OCI-LY7 (cell line): ENCODE measurements at regions not wholly inside any gene's neighbourhood (a gene's known extent, or its start where the extent isn't known, plus 50 kb on each side); places are given as distances from the start of the nearest gene placed in this dataset.

Source experiments
- BruUV-seq: library from RNA; stranded (reverse); fragments of 400-500 nt; replicated peaks from 2 replicates; lab custom pipeline; 2021; lab: Mats Ljungman, UMichigan
- CTCF ChIA-PET: fragments of 300-600 bp; sonication (Branson Sonifier 250); formaldehyde crosslinking; loops from one replicate; lab custom pipeline; 2022; ENCODE audit warnings: antibody characterized with exemption; ENCODE audit not compliant: unreplicated experiment; lab: Charles Lee
- POLR2A ChIA-PET: fragments of 300-600 bp; sonication (Branson Sonifier 250); formaldehyde crosslinking; loops from one replicate; lab custom pipeline; 2022; ENCODE audit warnings: antibody characterized with exemption; lab: Charles Lee
- DNase-seq: peaks from one replicate; pipeline ENCODE4 v3.0.0-alpha.2; 2015; ENCODE audit warnings: low spot score
- H2AFZ ChIP-seq: fragments of 200-600 bp; sonication (generic), shearing (Covaris generic); 2 replicates; pipeline ENCODE4 v1.6.1; 2014; ENCODE audit warnings: mild to moderate bottlenecking, antibody characterized with exemption, low read length, moderate library complexity
- H3K27ac ChIP-seq: fragments of 200-600 bp; sonication (generic); 2 replicates; pipeline ENCODE4 v1.5.1; 2014; ENCODE audit warnings: mixed run types, low read depth, mild to moderate bottlenecking, moderate library complexity, low read length, inconsistent platforms; ENCODE audit not compliant: poor library complexity, severe bottlenecking
- H3K36me3 ChIP-seq: fragments of 200-600 bp; sonication (generic); 2 replicates; pipeline ENCODE4 v1.6.1; 2014; ENCODE audit warnings: mild to moderate bottlenecking, antibody characterized with exemption, low read length, moderate library complexity, mixed read lengths; ENCODE audit not compliant: insufficient read depth
- H3K4me1 ChIP-seq: fragments of 200-600 bp; sonication (generic); 2 replicates; pipeline ENCODE4 v1.5.1; 2014; ENCODE audit warnings: mild to moderate bottlenecking, low read length; ENCODE audit not compliant: insufficient read depth, poor library complexity, severe bottlenecking
- H3K4me2 ChIP-seq: fragments of 200-600 bp; sonication (generic); 2 replicates; pipeline ENCODE4 v1.6.1; 2014; ENCODE audit warnings: mild to moderate bottlenecking, low read length
- H3K4me3 ChIP-seq: fragments of 200-600 bp; sonication (generic); 2 replicates; pipeline ENCODE4 v1.5.1; 2014; ENCODE audit warnings: mild to moderate bottlenecking, low read depth, low read length; ENCODE audit not compliant: poor library complexity, severe bottlenecking
- H3K79me2 ChIP-seq: fragments of 200-600 bp; sonication (generic); 2 replicates; pipeline ENCODE4 v1.6.1; 2016; ENCODE audit warnings: low read depth, mild to moderate bottlenecking, low read length, moderate library complexity, mixed read lengths; ENCODE audit not compliant: insufficient read depth
- H3K9me2 ChIP-seq: fragments of 200-600 bp; sonication (generic); 2 replicates; pipeline ENCODE4 v1.6.1; 2016; ENCODE audit warnings: mild to moderate bottlenecking, low read length, mixed read lengths; ENCODE audit not compliant: insufficient read depth
- H3K9me3 ChIP-seq: fragments of 200-600 bp; sonication (generic); 2 replicates; pipeline ENCODE4 v1.6.1; 2014; ENCODE audit warnings: mild to moderate bottlenecking, mixed run types, low read length, mixed read lengths
- H4K20me1 ChIP-seq: fragments of 200-600 bp; sonication (generic); 2 replicates; pipeline ENCODE4 v1.6.1; 2014; ENCODE audit warnings: mild to moderate bottlenecking, antibody characterized with exemption, low read length, moderate library complexity, mixed read lengths; ENCODE audit not compliant: insufficient read depth
- CTCF ChIP-seq: fragments of 200-600 bp; sonication (generic); conservative IDR thresholded peaks from 2 replicates; pipeline ENCODE4 v1.5.1; 2014; ENCODE audit warnings: mild to moderate bottlenecking, antibody characterized with exemption, low read length, moderate library complexity, mixed read lengths
- EZH2phosphoT487 ChIP-seq: fragments of 200-600 bp; sonication (generic); IDR thresholded peaks from 2 replicates; pipeline ENCODE4 v1.6.1; 2018; ENCODE audit warnings: low read depth, borderline replicate concordance, mild to moderate bottlenecking, mixed run types, antibody characterized with exemption, low read length, moderate library complexity, mixed read lengths
- intact Hi-C: fragments of 100-400 bp; cut with micrococcal nuclease; formaldehyde crosslinking; loops from one replicate; pipeline ENCODE4 v1.10.0; 2022; ENCODE audit not compliant: unreplicated experiment

- no peak overlapping the region for H2AFZ ChIP-seq
- no peaks in the 10 kb centered on the region for H3K79me2 ChIP-seq
- ChIA-PET POLR2A (no interaction called here), CTCF (no interaction called here)
- H4K20me1 ChIP-seq: no peaks in the 10 kb centered on the region
- intact Hi-C loops: no loop called here
- no peaks in the 10 kb centered on the region for H3K9me2 ChIP-seq
- H3K27ac ChIP-seq: no peak overlapping the region
- no peak overlapping the region for H3K4me3 ChIP-seq
- TF ChIP-seq CTCF: no peak
- no peak for TF ChIP-seq EZH2phosphoT487
- no TSS peak for BruUV-seq
- H3K4me1 ChIP-seq: no peaks in the 10 kb centered on the region
- H3K9me3 ChIP-seq: peaks cover 15% of the 10 kb centered on the region
- no peak overlapping the region for H3K4me2 ChIP-seq
- no peaks in the 10 kb centered on the region for H3K36me3 ChIP-seq
- DNase-seq: no peak
Measured at GRCh38 chr14:27392153-27392552, 794.3 kb upstream of the NOVA1 start.

- TF ChIP-seq CTCF (no peak), EZH2phosphoT487 (no peak)
- Histone ChIP-seq H3K4me3 (no peak overlapping the region), H3K36me3 (no peaks in the 10 kb centered on the region), H3K27ac (no peak overlapping the region), H3K79me2 (no peaks in the 10 kb centered on the region), H4K20me1 (no peaks in the 10 kb centered on the region), H3K4me2 (no peak overlapping the region), H3K9me2 (no peaks in the 10 kb centered on the region), H3K9me3 (peaks cover 19% of the 10 kb centered on the region; the same call in 1 of the 2 replicates), H2AFZ (no peak overlapping the region), H3K4me1 (no peaks in the 10 kb centered on the region)
- no peak for DNase-seq
- no TSS peak for BruUV-seq
- ChIA-PET CTCF (no interaction called here), POLR2A (no interaction called here)
- intact Hi-C loops: no loop called here
Measured at GRCh38 chr14:27409944-27410343, 812.1 kb upstream of the NOVA1 start.

GRCh38 chr14:27410981-27411380, 813.1 kb upstream of the NOVA1 start:
- POLR2A ChIA-PET: interaction anchor here (0.6 kb wide), 1 partner anchor 786 kb away, joined by 11 read pairs; no protein-coding TSS in a partner anchor
- H3K4me3 ChIP-seq: no peak overlapping the region
- no peaks in the 10 kb centered on the region for H4K20me1 ChIP-seq
- H2AFZ ChIP-seq: no peak overlapping the region
- no peak overlapping the region for H3K4me2 ChIP-seq
- intact Hi-C loops: no loop called here
- H3K79me2 ChIP-seq: no peaks in the 10 kb centered on the region
- BruUV-seq: no TSS peak
- CTCF ChIA-PET: no interaction called here
- no peak overlapping the region for H3K27ac ChIP-seq
- H3K9me3 ChIP-seq: peaks cover 20% of the 10 kb centered on the region; the same call in 1 of the 2 replicates
- H3K4me1 ChIP-seq: no peaks in the 10 kb centered on the region
- no peak for DNase-seq
- no peaks in the 10 kb centered on the region for H3K36me3 ChIP-seq
- TF ChIP-seq EZH2phosphoT487: no peak
- TF ChIP-seq CTCF: no peak
- no peaks in the 10 kb centered on the region for H3K9me2 ChIP-seq
